ENCODE measurements at regions not wholly inside any gene's neighbourhood (a gene's known extent, or its start where the extent isn't known, plus 50 kb on each side); places are given as distances from the start of the nearest gene placed in this dataset.
"Not testable (repeated sequence)": the region's sequence is repeated elsewhere in the genome, so short reads cannot be mapped to it uniquely, and the experiment has no call there.

GRCh38 chr11:14573539-14574057, 53.4 kb upstream of the PSMA1 start:
- DNase-seq = not testable (repeated sequence)

GRCh38 chr11:14577292-14577691, 57.1 kb upstream of the PSMA1 start:
- DNase-seq = no peak

- no peak for DNase-seq
These were observed 57.8 kb upstream of the PSMA1 start for GRCh38 chr11:14577835-14578529.

- DNase-seq = peak; percentile 2
These were observed 58.4 kb upstream of the PSMA1 start for GRCh38 chr11:14578541-14578956.

- no peak for DNase-seq
These were observed 59.5 kb upstream of the PSMA1 start for GRCh38 chr11:14579646-14580045.

GRCh38 chr11:14582793-14583192, 60.8 kb upstream of the PDE3B start:
- DNase-seq = no peak

- DNase-seq = no peak
These were observed 60.2 kb upstream of the PDE3B start for GRCh38 chr11:14583252-14584034.

GRCh38 chr11:14584035-14584363, 59.6 kb upstream of the PDE3B start:
- DNase-seq = no peak

GRCh38 chr11:14584595-14584994, 59.0 kb upstream of the PDE3B start:
- no peak for DNase-seq

GRCh38 chr11:14585438-14585837, 58.2 kb upstream of the PDE3B start:
- no peak for DNase-seq

GRCh38 chr11:14587258-14587657, 56.3 kb upstream of the PDE3B start:
- DNase-seq = no peak

GRCh38 chr11:14588681-14589080, 54.9 kb upstream of the PDE3B start:
- no peak for DNase-seq

GRCh38 chr11:14589421-14589820, 54.2 kb upstream of the PDE3B start:
- DNase-seq = no peak

- not testable (repeated sequence) for DNase-seq
These were observed 52.6 kb upstream of the PDE3B start for GRCh38 chr11:14591046-14591445.

- no peak for DNase-seq
These were observed 49.9 kb upstream of the PDE3B start for GRCh38 chr11:14593671-14594070.
